ENCODE measurements at regions not wholly inside any gene's neighbourhood (a gene's known extent, or its start where the extent isn't known, plus 50 kb on each side); places are given as distances from the start of the nearest gene placed in this dataset.

GRCh38 chr1:191851799-191852595 is 306.3 kb upstream of the RGS18 start:
- H3K27me3 Mint-ChIP-seq (ENCODE audit: low read depth), result no peaks in the 10 kb centered on the region
- peaks cover 14% of the 10 kb centered on the region for H3K4me1 Mint-ChIP-seq
- DNase-seq (ENCODE audit: low spot score) (no peak), ATAC-seq (no peak)
- TF ChIP-seq MXD4 (CRISPR knock-in tag; IDR thresholded peaks at IDR 0.05; ENCODE audit: borderline replicate concordance) (no peak), IRF2 (CRISPR knock-in tag; IDR thresholded peaks at IDR 0.05; ENCODE audit: borderline replicate concordance, low read depth) (no peak), ATF1 (CRISPR knock-in tag; IDR thresholded peaks at IDR 0.05) (no peak), ZNF263 (CRISPR knock-in tag; IDR thresholded peaks at IDR 0.05; ENCODE audit: low read depth) (no peak), NR2C2 (CRISPR knock-in tag; IDR thresholded peaks at IDR 0.05) (no peak), JUN (CRISPR knock-in tag; IDR thresholded peaks at IDR 0.05) (no peak), MYBL2 (CRISPR knock-in tag; IDR thresholded peaks at IDR 0.05) (no peak), ZMAT4 (CRISPR knock-in tag; IDR thresholded peaks at IDR 0.05) (no peak), RELA (CRISPR knock-in tag; IDR thresholded peaks at IDR 0.05; ENCODE audit: borderline replicate concordance) (no peak)
- TF ChIP-seq, protein P1, sequence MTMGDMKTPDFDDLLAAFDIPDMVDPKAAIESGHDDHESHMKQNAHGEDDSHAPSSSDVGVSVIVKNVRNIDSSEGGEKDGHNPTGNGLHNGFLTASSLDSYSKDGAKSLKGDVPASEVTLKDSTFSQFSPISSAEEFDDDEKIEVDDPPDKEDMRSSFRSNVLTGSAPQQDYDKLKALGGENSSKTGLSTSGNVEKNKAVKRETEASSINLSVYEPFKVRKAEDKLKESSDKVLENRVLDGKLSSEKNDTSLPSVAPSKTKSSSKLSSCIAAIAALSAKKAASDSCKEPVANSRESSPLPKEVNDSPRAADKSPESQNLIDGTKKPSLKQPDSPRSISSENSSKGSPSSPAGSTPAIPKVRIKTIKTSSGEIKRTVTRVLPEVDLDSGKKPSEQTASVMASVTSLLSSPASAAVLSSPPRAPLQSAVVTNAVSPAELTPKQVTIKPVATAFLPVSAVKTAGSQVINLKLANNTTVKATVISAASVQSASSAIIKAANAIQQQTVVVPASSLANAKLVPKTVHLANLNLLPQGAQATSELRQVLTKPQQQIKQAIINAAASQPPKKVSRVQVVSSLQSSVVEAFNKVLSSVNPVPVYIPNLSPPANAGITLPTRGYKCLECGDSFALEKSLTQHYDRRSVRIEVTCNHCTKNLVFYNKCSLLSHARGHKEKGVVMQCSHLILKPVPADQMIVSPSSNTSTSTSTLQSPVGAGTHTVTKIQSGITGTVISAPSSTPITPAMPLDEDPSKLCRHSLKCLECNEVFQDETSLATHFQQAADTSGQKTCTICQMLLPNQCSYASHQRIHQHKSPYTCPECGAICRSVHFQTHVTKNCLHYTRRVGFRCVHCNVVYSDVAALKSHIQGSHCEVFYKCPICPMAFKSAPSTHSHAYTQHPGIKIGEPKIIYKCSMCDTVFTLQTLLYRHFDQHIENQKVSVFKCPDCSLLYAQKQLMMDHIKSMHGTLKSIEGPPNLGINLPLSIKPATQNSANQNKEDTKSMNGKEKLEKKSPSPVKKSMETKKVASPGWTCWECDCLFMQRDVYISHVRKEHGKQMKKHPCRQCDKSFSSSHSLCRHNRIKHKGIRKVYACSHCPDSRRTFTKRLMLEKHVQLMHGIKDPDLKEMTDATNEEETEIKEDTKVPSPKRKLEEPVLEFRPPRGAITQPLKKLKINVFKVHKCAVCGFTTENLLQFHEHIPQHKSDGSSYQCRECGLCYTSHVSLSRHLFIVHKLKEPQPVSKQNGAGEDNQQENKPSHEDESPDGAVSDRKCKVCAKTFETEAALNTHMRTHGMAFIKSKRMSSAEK (CRISPR knock-in tag; IDR thresholded peaks at IDR 0.05; ENCODE audit: borderline replicate concordance), result no peak
- H3K36me3 Mint-ChIP-seq, result no peaks in the 10 kb centered on the region
- peaks cover 8% of the 10 kb centered on the region for H3K9me3 Mint-ChIP-seq
- ChIA-PET CTCF (no interaction called here), POLR2A (no interaction called here)
- H3K4me3 Mint-ChIP-seq, result no peak overlapping the region
- no peak overlapping the region for H3K27ac Mint-ChIP-seq

DNA sequence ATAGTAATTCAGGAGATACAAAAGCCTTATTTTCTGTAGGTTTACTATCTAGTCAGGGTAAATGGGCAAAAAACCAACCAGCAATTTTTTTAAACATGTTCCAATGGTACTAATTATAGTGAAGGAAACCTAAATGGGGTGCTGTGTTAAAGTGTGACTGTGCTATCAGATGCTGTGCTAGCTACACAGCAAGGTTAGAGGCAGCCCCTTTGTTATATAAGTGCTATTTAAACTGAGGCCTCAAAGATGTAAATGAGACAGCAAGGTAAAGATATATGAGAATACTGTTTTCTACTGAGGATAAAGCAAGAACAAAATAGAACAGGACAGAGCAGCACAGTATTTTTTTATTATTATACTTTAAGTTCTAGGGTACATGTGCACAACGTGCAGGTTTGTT is 305.4 kb upstream of the RGS18 start:
- peak; percentile 94 for ATAC-seq
- Mint-ChIP-seq H3K36me3 (no peaks in the 10 kb centered on the region), H3K27me3 (ENCODE audit: low read depth) (no peaks in the 10 kb centered on the region), H3K27ac (no peak overlapping the region), H3K4me3 (no peak overlapping the region), H3K4me1 (peaks cover 14% of the 10 kb centered on the region), H3K9me3 (peaks cover under 1% of the 10 kb centered on the region; the same call in 1 of the 2 replicates)
- TF ChIP-seq ZNF263 (CRISPR knock-in tag; IDR thresholded peaks at IDR 0.05; ENCODE audit: low read depth) (no peak), NFYB (CRISPR knock-in tag; conservative IDR thresholded peaks at IDR 0.05; ENCODE audit: low read depth) (no peak), JUN (CRISPR knock-in tag; IDR thresholded peaks at IDR 0.05) (no peak), GABPB1 (CRISPR knock-in tag; IDR thresholded peaks at IDR 0.05) (no peak), ZBTB21 (CRISPR knock-in tag; IDR thresholded peaks at IDR 0.05; ENCODE audit: borderline replicate concordance) (no peak), SOX15 (CRISPR knock-in tag; IDR thresholded peaks at IDR 0.05) (no peak), NR1H2 (CRISPR knock-in tag; IDR thresholded peaks at IDR 0.05) (no peak), CREM (CRISPR knock-in tag; IDR thresholded peaks at IDR 0.05) (no peak), KAT7 (CRISPR knock-in tag; IDR thresholded peaks at IDR 0.05; ENCODE audit: borderline replicate concordance) (no peak), FOXK1 (CRISPR knock-in tag; IDR thresholded peaks at IDR 0.05) (no peak), NR2C2 (CRISPR knock-in tag; IDR thresholded peaks at IDR 0.05) (no peak)
- TF ChIP-seq, protein P2, sequence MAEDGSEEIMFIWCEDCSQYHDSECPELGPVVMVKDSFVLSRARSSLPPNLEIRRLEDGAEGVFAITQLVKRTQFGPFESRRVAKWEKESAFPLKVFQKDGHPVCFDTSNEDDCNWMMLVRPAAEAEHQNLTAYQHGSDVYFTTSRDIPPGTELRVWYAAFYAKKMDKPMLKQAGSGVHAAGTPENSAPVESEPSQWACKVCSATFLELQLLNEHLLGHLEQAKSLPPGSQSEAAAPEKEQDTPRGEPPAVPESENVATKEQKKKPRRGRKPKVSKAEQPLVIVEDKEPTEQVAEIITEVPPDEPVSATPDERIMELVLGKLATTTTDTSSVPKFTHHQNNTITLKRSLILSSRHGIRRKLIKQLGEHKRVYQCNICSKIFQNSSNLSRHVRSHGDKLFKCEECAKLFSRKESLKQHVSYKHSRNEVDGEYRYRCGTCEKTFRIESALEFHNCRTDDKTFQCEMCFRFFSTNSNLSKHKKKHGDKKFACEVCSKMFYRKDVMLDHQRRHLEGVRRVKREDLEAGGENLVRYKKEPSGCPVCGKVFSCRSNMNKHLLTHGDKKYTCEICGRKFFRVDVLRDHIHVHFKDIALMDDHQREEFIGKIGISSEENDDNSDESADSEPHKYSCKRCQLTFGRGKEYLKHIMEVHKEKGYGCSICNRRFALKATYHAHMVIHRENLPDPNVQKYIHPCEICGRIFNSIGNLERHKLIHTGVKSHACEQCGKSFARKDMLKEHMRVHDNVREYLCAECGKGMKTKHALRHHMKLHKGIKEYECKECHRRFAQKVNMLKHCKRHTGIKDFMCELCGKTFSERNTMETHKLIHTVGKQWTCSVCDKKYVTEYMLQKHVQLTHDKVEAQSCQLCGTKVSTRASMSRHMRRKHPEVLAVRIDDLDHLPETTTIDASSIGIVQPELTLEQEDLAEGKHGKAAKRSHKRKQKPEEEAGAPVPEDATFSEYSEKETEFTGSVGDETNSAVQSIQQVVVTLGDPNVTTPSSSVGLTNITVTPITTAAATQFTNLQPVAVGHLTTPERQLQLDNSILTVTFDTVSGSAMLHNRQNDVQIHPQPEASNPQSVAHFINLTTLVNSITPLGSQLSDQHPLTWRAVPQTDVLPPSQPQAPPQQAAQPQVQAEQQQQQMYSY (CRISPR knock-in tag; IDR thresholded peaks at IDR 0.05), result no peak
- TF ChIP-seq, protein P3, sequence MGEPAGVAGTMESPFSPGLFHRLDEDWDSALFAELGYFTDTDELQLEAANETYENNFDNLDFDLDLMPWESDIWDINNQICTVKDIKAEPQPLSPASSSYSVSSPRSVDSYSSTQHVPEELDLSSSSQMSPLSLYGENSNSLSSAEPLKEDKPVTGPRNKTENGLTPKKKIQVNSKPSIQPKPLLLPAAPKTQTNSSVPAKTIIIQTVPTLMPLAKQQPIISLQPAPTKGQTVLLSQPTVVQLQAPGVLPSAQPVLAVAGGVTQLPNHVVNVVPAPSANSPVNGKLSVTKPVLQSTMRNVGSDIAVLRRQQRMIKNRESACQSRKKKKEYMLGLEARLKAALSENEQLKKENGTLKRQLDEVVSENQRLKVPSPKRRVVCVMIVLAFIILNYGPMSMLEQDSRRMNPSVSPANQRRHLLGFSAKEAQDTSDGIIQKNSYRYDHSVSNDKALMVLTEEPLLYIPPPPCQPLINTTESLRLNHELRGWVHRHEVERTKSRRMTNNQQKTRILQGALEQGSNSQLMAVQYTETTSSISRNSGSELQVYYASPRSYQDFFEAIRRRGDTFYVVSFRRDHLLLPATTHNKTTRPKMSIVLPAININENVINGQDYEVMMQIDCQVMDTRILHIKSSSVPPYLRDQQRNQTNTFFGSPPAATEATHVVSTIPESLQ (CRISPR knock-in tag; IDR thresholded peaks at IDR 0.05), result no peak
- POLR2A ChIA-PET, result no interaction called here
- no peak for DNase-seq (ENCODE audit: low spot score)
- CTCF ChIA-PET, result no interaction called here
